ENCODE measurements at regions not wholly inside any gene's neighbourhood (a gene's known extent, or its start where the extent isn't known, plus 50 kb on each side); places are given as distances from the start of the nearest gene placed in this dataset.
"Not testable (repeated sequence)": the region's sequence is repeated elsewhere in the genome, so short reads cannot be mapped to it uniquely, and the experiment has no call there.

DNA sequence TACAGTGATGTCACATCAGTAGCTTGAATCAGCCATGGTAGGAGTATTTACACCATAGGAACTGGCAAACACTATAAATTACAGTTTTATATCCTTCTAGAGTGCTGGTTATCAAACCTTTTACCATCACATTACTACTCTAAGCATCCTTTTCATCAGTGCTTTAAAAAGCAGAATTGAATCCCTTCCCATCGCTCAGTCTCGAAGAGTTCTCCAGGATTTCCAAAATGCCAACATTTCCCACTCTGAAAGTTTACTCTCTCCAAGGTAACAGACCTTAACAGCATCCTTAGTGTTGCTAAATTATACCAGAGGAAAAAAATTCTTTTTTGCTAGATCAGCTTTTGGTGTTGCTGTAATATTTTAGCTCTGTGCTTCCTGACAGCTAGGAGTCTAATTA is 209.4 kb upstream of the USP15 start:
- H3K4me1 ChIP-seq (ENCODE audit: control insufficient read depth, insufficient read depth, low read length) = no peaks in the 10 kb centered on the region
- no peaks in the 10 kb centered on the region for H3K36me3 ChIP-seq (ENCODE audit: control insufficient read depth, insufficient read depth, low read length)
- no peaks in the 10 kb centered on the region for H3K27me3 ChIP-seq (ENCODE audit: control insufficient read depth, insufficient read depth, low read length)
- H3K4me3 ChIP-seq (ENCODE audit: low read length) = no peak overlapping the region
- 100% methylated on average over 2 of the region's 2 CpGs for WGBS (ENCODE audit: insufficient coverage)
- no peaks in the 10 kb centered on the region for H3K9me3 ChIP-seq (replicated peaks; ENCODE audit: control insufficient read depth, low read depth, low read length)
- DNase-seq = no peak
- no peak overlapping the region for H3K27ac ChIP-seq (ENCODE audit: low read length)

DNA sequence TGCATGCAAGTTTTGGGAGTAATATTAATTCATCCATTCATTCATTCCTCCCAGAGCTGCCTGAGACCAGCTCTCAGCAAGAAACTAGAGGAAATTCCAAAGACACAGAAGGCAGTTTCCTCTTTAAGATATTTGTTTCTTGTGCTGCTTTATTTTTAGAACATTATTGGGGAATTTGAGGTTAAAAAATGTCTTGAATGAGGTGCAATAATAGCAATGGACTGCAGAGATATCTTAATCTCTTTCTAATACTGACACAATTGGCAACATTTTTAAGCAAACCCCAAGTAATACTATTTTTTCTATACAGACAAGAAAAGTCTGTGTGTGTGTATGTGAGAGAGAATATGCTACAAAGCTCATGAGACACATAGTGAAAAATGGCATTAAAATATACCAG is 190.2 kb upstream of the USP15 start:
- no peaks in the 10 kb centered on the region for H3K9me3 ChIP-seq (replicated peaks; ENCODE audit: control insufficient read depth, low read depth, low read length)
- H3K27ac ChIP-seq (ENCODE audit: low read length) = no peak overlapping the region
- H3K36me3 ChIP-seq (ENCODE audit: control insufficient read depth, insufficient read depth, low read length) = no peaks in the 10 kb centered on the region
- H3K4me3 ChIP-seq (ENCODE audit: low read length) = no peak overlapping the region
- no peaks in the 10 kb centered on the region for H3K4me1 ChIP-seq (ENCODE audit: control insufficient read depth, insufficient read depth, low read length)
- DNase-seq = no peak
- no peaks in the 10 kb centered on the region for H3K27me3 ChIP-seq (ENCODE audit: control insufficient read depth, insufficient read depth, low read length)

- H3K4me3 ChIP-seq (ENCODE audit: low read length); H3K4me1 ChIP-seq (ENCODE audit: control insufficient read depth, insufficient read depth, low read length): not testable (repeated sequence)
These were observed 187.0 kb upstream of the USP15 start for GRCh38 chr12:62073236-62073635.

DNA sequence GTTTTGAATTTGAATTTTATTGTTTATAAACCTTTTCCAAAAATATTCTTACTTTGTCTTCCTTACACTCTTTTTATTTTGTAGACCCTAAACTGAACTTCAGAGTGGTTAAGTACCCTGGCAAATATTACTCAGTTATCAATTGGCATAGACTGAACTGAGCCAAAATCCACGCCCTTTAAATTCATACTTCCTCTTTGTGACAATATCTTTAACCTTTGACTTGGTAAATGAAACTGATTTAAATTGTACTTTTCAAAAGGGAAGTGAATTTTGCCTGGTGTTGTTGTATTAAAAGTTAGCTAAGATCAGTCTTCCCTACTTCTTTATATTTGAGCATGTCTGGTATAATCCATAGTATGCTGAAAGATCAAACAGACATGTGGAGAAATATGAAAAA is 184.3 kb upstream of the USP15 start:
- Histone ChIP-seq H3K27me3 (ENCODE audit: control insufficient read depth, insufficient read depth, low read length) (no peaks in the 10 kb centered on the region), H3K36me3 (ENCODE audit: control insufficient read depth, insufficient read depth, low read length) (no peaks in the 10 kb centered on the region), H3K4me1 (ENCODE audit: control insufficient read depth, insufficient read depth, low read length) (no peaks in the 10 kb centered on the region), H3K9me3 (replicated peaks; ENCODE audit: control insufficient read depth, low read depth, low read length) (no peaks in the 10 kb centered on the region), H3K4me3 (ENCODE audit: low read length) (no peak overlapping the region), H3K27ac (ENCODE audit: low read length) (no peak overlapping the region)
- WGBS (ENCODE audit: insufficient coverage) = no CpG with 5 or more reads among the region's 1 CpG
- no peak for DNase-seq

More at GRCh38 chr12:62073236-62073635, 187.0 kb upstream of the USP15 start:
- DNase-seq; H3K9me3 ChIP-seq (replicated peaks; ENCODE audit: control insufficient read depth, low read depth, low read length); H3K27me3 ChIP-seq (ENCODE audit: control insufficient read depth, insufficient read depth, low read length); H3K36me3 ChIP-seq (ENCODE audit: control insufficient read depth, insufficient read depth, low read length); H3K27ac ChIP-seq (ENCODE audit: low read length): not testable (repeated sequence)

GRCh38 chr12:62078020-62078419 is 182.2 kb upstream of the USP15 start:
- H3K27me3 ChIP-seq (ENCODE audit: control insufficient read depth, insufficient read depth, low read length) = no peaks in the 10 kb centered on the region
- 69% methylated on average over 4 of the region's 6 CpGs for whole genome bisulfite sequencing (ENCODE audit: insufficient coverage)
- no peaks in the 10 kb centered on the region for H3K4me1 ChIP-seq (ENCODE audit: control insufficient read depth, insufficient read depth, low read length)
- no peak for DNase-seq
- H3K9me3 ChIP-seq (replicated peaks; ENCODE audit: control insufficient read depth, low read depth, low read length) = no peaks in the 10 kb centered on the region
- no peak overlapping the region for H3K4me3 ChIP-seq (ENCODE audit: low read length)
- no peaks in the 10 kb centered on the region for H3K36me3 ChIP-seq (ENCODE audit: control insufficient read depth, insufficient read depth, low read length)
- H3K27ac ChIP-seq (ENCODE audit: low read length) = no peak overlapping the region

GRCh38 chr12:62082448-62082847 is 177.8 kb upstream of the USP15 start:
- Histone ChIP-seq H3K27ac (ENCODE audit: low read length) (no peak overlapping the region), H3K9me3 (replicated peaks; ENCODE audit: control insufficient read depth, low read depth, low read length) (no peaks in the 10 kb centered on the region), H3K27me3 (ENCODE audit: control insufficient read depth, insufficient read depth, low read length) (no peaks in the 10 kb centered on the region), H3K4me3 (ENCODE audit: low read length) (no peak overlapping the region), H3K36me3 (ENCODE audit: control insufficient read depth, insufficient read depth, low read length) (no peaks in the 10 kb centered on the region), H3K4me1 (ENCODE audit: control insufficient read depth, insufficient read depth, low read length) (no peaks in the 10 kb centered on the region)
- DNase-seq = no peak
- 60% methylated on average over 1 of the region's 1 CpG for WGBS (ENCODE audit: insufficient coverage)

DNA sequence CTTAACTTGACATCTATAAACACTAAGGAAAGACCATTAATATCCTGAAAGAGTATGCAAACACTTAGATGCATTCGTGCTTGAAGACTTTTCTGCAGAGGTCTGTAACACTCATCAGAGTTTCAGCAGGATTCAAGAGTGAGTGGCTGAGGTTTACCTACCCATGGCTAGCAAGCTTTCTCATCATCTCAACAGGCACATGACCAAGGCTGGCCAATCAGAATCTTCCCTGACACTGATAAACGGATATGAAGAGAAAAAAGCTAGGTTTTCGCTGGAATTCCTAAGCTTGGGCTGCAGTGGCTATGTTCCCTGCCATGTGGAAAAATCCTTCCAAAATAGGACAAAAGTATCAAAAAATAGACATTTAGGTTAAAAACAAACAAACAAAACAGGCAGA is 162.1 kb upstream of the USP15 start:
- Histone ChIP-seq H3K9me3 (replicated peaks; ENCODE audit: control insufficient read depth, low read depth, low read length) (no peaks in the 10 kb centered on the region), H3K27ac (ENCODE audit: low read length) (no peak overlapping the region), H3K27me3 (ENCODE audit: control insufficient read depth, insufficient read depth, low read length) (no peaks in the 10 kb centered on the region), H3K36me3 (ENCODE audit: control insufficient read depth, insufficient read depth, low read length) (no peaks in the 10 kb centered on the region), H3K4me3 (ENCODE audit: low read length) (no peak overlapping the region), H3K4me1 (ENCODE audit: control insufficient read depth, insufficient read depth, low read length) (no peaks in the 10 kb centered on the region)
- no peak for DNase-seq
- no CpG with 5 or more reads among the region's 3 CpGs for WGBS (ENCODE audit: insufficient coverage)

- Histone ChIP-seq H3K4me1 (ENCODE audit: control insufficient read depth, insufficient read depth, low read length) (no peaks in the 10 kb centered on the region), H3K27ac (ENCODE audit: low read length) (no peak overlapping the region), H3K4me3 (ENCODE audit: low read length) (no peak overlapping the region), H3K27me3 (ENCODE audit: control insufficient read depth, insufficient read depth, low read length) (no peaks in the 10 kb centered on the region), H3K9me3 (replicated peaks; ENCODE audit: control insufficient read depth, low read depth, low read length) (no peaks in the 10 kb centered on the region), H3K36me3 (ENCODE audit: control insufficient read depth, insufficient read depth, low read length) (no peaks in the 10 kb centered on the region)
- no peak for DNase-seq
These were observed 156.5 kb upstream of the USP15 start for GRCh38 chr12:62103748-62104147.

DNA sequence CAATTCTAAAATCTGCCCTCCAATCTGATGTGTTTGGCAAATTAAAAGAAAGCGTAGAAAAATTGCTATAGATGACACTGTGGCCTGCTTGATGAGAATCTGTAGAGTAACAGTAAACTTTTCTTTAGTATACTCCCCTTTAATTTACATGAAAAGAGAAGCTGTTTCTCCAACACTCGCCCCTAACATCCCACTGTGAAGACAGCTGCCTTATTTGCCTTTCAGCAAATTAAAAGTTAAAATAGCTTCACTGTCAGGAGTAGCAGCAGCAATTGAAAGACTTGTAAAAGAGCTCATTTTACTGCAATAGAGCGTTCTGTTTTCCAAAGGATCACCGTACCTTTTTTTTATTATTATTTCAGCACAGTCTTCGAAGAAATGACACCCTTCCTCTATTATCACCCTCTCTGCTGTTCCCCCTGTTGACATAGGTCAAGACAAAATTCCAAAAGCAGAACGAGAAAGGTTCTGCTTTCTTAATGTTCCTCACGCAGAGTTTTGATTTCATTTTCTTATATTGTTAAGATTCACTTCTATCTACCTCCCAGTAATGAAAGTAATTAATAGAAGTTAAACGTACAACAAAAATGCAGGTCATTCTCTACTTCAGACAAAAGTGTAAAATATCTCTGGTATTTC is 153.5 kb upstream of the USP15 start:
- DNase-seq = no peak
- H3K4me1 ChIP-seq (ENCODE audit: control insufficient read depth, insufficient read depth, low read length) = no peaks in the 10 kb centered on the region
- no peaks in the 10 kb centered on the region for H3K36me3 ChIP-seq (ENCODE audit: control insufficient read depth, insufficient read depth, low read length)
- no peaks in the 10 kb centered on the region for H3K27me3 ChIP-seq (ENCODE audit: control insufficient read depth, insufficient read depth, low read length)
- no CpG with 5 or more reads among the region's 8 CpGs for whole genome bisulfite sequencing (ENCODE audit: insufficient coverage)
- no peak overlapping the region for H3K4me3 ChIP-seq (ENCODE audit: low read length)
- no peak overlapping the region for H3K27ac ChIP-seq (ENCODE audit: low read length)
- no peaks in the 10 kb centered on the region for H3K9me3 ChIP-seq (replicated peaks; ENCODE audit: control insufficient read depth, low read depth, low read length)

- H3K4me1 ChIP-seq (ENCODE audit: control insufficient read depth, insufficient read depth, low read length) = no peaks in the 10 kb centered on the region
- no peaks in the 10 kb centered on the region for H3K27me3 ChIP-seq (ENCODE audit: control insufficient read depth, insufficient read depth, low read length)
- no peaks in the 10 kb centered on the region for H3K9me3 ChIP-seq (replicated peaks; ENCODE audit: control insufficient read depth, low read depth, low read length)
- H3K36me3 ChIP-seq (ENCODE audit: control insufficient read depth, insufficient read depth, low read length) = no peaks in the 10 kb centered on the region
- no peak overlapping the region for H3K27ac ChIP-seq (ENCODE audit: low read length)
- 68% methylated on average over 8 of the region's 10 CpGs for WGBS (ENCODE audit: insufficient coverage)
- DNase-seq = no peak
- no peak overlapping the region for H3K4me3 ChIP-seq (ENCODE audit: low read length)
These were observed 146.7 kb upstream of the USP15 start for GRCh38 chr12:62113366-62114011.

GRCh38 chr12:62116986-62117385 is 143.2 kb upstream of the USP15 start:
- H3K36me3 ChIP-seq (ENCODE audit: control insufficient read depth, insufficient read depth, low read length) = no peaks in the 10 kb centered on the region
- H3K27me3 ChIP-seq (ENCODE audit: control insufficient read depth, insufficient read depth, low read length) = no peaks in the 10 kb centered on the region
- peak overlapping the region; percentile 31 for H3K27ac ChIP-seq (ENCODE audit: low read length)
- H3K4me1 ChIP-seq (ENCODE audit: control insufficient read depth, insufficient read depth, low read length) = no peaks in the 10 kb centered on the region
- no CpG with 5 or more reads among the region's 2 CpGs for WGBS (ENCODE audit: insufficient coverage)
- H3K9me3 ChIP-seq (replicated peaks; ENCODE audit: control insufficient read depth, low read depth, low read length) = no peaks in the 10 kb centered on the region
- DNase-seq = peak; percentile 82
- H3K4me3 ChIP-seq (ENCODE audit: low read length) = no peak overlapping the region

Measured in muscle of leg (tissue), 3 donors.